NCI-H187 (cell line): ENCODE measurements at regions not wholly inside any gene's neighbourhood (a gene's known extent, or its start where the extent isn't known, plus 50 kb on each side); places are given as distances from the start of the nearest gene placed in this dataset.

Experiments used
- DNase-seq, 2 experiments: peaks; one replicate each; lab custom pipeline; 2025; lab: John Stamatoyannopoulos, UW

- DNase-seq = no peak
Measured at GRCh38 chr3:168889666-168890065, 773.8 kb downstream of the MECOM start.

- DNase-seq = no peak
Measured at GRCh38 chr3:168888781-168889180, 774.7 kb downstream of the MECOM start.

GRCh38 chr3:168885028-168885427, 778.5 kb downstream of the MECOM start:
- DNase-seq = no peak

GRCh38 chr3:168884353-168884903, 779.1 kb downstream of the MECOM start:
- DNase-seq = no peak

GRCh38 chr3:168883145-168883544, 780.4 kb downstream of the MECOM start:
- DNase-seq = no peak

- no peak for DNase-seq
Measured at GRCh38 chr3:168881804-168882203, 781.7 kb downstream of the MECOM start.

GRCh38 chr3:168878655-168879054, 782.9 kb upstream of the GOLIM4 start:
- no peak for DNase-seq

GRCh38 chr3:168877899-168878298, 782.2 kb upstream of the GOLIM4 start:
- DNase-seq = no peak

- DNase-seq = no peak
Measured at GRCh38 chr3:168876346-168877035, 780.8 kb upstream of the GOLIM4 start.

GRCh38 chr3:168872826-168873225, 777.1 kb upstream of the GOLIM4 start:
- no peak for DNase-seq

- DNase-seq = no peak
Measured at GRCh38 chr3:168870892-168871291, 775.2 kb upstream of the GOLIM4 start.

GRCh38 chr3:168865022-168865551, 769.4 kb upstream of the GOLIM4 start:
- DNase-seq = no peak

GRCh38 chr3:168864107-168865021, 768.6 kb upstream of the GOLIM4 start:
- DNase-seq = no peak

GRCh38 chr3:168863561-168863960, 767.8 kb upstream of the GOLIM4 start:
- no peak for DNase-seq

GRCh38 chr3:168862466-168862865, 766.7 kb upstream of the GOLIM4 start:
- no peak for DNase-seq

- no peak for DNase-seq
Measured at GRCh38 chr3:168860592-168860991, 764.9 kb upstream of the GOLIM4 start.

- no peak for DNase-seq
Measured at GRCh38 chr3:168860028-168860427, 764.3 kb upstream of the GOLIM4 start.

GRCh38 chr3:168859574-168859973, 763.9 kb upstream of the GOLIM4 start:
- DNase-seq = no peak

- no peak for DNase-seq
Measured at GRCh38 chr3:168859143-168859542, 763.4 kb upstream of the GOLIM4 start.

- no peak for DNase-seq
Measured at GRCh38 chr3:168858327-168858726, 762.6 kb upstream of the GOLIM4 start.

- DNase-seq = no peak
Measured at GRCh38 chr3:168850109-168850508, 754.4 kb upstream of the GOLIM4 start.

GRCh38 chr3:168847291-168847883, 751.7 kb upstream of the GOLIM4 start:
- DNase-seq = no peak
